ENCODE measurements at regions not wholly inside any gene's neighbourhood (a gene's known extent, or its start where the extent isn't known, plus 50 kb on each side); places are given as distances from the start of the nearest gene placed in this dataset.

DNA sequence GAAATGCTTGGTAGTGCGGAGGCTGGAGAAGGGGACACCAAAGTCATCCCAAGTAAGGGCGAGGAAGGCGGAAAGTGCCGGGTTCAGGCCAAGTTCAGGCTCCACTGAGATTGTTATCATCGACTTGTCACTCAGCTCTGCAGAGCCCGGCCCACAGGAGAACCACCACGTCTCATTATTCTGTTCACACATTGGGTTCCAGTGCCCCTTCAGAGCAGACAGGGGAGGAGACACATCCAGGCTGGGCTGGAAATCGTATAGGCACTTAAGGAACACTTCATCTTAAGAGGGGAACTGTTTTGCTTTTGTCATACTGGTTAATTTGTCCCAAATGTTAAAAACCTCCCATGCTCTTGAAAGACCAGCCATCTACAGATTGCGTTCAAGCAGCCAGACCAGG is 118.3 kb upstream of the ADAMTS18 start:
- Histone ChIP-seq H3K4me3 (ENCODE audit: low read depth, low read length) (no peak overlapping the region), H3K27me3 (ENCODE audit: control insufficient read depth, insufficient read depth, low read length) (no peaks in the 10 kb centered on the region)

DNA sequence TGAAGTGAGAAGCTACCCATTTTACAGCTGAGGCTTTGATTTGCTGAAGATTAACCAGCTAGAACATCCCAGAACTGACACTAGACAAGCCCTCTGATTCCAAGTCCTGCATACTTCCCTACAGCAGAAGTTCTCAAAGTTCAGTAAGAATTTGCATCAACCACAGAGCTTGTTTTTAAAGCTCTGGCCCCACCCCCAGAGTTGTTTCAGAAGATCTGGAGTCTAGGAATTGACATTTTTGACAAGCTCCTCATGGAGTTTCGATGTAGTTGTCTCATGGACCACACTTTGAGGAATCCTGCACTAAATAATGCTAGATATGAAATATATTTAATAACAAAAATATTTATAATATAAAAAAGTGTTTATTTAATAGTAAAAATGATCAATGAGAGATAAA is 120.3 kb upstream of the ADAMTS18 start:
- no peak overlapping the region for H3K27ac ChIP-seq (ENCODE audit: low read depth, low read length)
- H3K9ac ChIP-seq (ENCODE audit: low read depth, low read length) = no peak overlapping the region
- no peak overlapping the region for H3K4me3 ChIP-seq (ENCODE audit: low read depth, low read length)
- no peaks in the 10 kb centered on the region for H3K9me3 ChIP-seq (ENCODE audit: control insufficient read depth, insufficient read depth, low read length)
- no peaks in the 10 kb centered on the region for H3K4me1 ChIP-seq (ENCODE audit: control insufficient read depth, insufficient read depth, low read length)
- H3K36me3 ChIP-seq (ENCODE audit: control insufficient read depth, insufficient read depth, low read length) = no peaks in the 10 kb centered on the region
- H3K27me3 ChIP-seq (ENCODE audit: control insufficient read depth, insufficient read depth, low read length) = no peaks in the 10 kb centered on the region

More for the DNA sequence above, 118.3 kb upstream of the ADAMTS18 start:
- Histone ChIP-seq H3K9ac (ENCODE audit: low read depth, low read length) (no peak overlapping the region), H3K27ac (ENCODE audit: low read depth, low read length) (no peak overlapping the region), H3K36me3 (ENCODE audit: control insufficient read depth, insufficient read depth, low read length) (no peaks in the 10 kb centered on the region), H3K9me3 (ENCODE audit: control insufficient read depth, insufficient read depth, low read length) (no peaks in the 10 kb centered on the region), H3K4me1 (ENCODE audit: control insufficient read depth, insufficient read depth, low read length) (no peaks in the 10 kb centered on the region)

DNA sequence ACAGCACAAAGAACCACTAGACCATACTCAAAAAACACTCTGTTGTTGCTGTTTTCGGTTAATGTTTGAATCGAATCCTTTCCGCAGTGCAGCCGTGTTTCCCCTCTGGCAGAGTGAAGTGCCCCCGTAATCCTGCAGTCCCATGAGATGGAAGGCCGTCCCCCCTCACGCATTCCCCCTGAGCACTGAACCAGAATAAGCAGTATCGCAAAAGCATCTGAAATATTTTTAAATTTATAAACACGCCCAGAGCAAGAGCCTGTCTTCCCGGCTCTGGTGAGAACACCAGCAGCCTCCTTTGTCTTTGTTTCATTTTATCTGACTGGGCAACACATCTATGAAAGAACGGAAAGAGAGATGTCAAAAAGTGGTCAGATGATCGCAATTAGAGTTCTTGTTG is 121.0 kb upstream of the ADAMTS18 start:
- Histone ChIP-seq H3K9ac (ENCODE audit: low read depth, low read length) (no peak overlapping the region), H3K36me3 (ENCODE audit: control insufficient read depth, insufficient read depth, low read length) (no peaks in the 10 kb centered on the region), H3K27ac (ENCODE audit: low read depth, low read length) (no peak overlapping the region), H3K4me1 (ENCODE audit: control insufficient read depth, insufficient read depth, low read length) (no peaks in the 10 kb centered on the region), H3K27me3 (ENCODE audit: control insufficient read depth, insufficient read depth, low read length) (no peaks in the 10 kb centered on the region), H3K9me3 (ENCODE audit: control insufficient read depth, insufficient read depth, low read length) (no peaks in the 10 kb centered on the region), H3K4me3 (ENCODE audit: low read depth, low read length) (no peak overlapping the region)

DNA sequence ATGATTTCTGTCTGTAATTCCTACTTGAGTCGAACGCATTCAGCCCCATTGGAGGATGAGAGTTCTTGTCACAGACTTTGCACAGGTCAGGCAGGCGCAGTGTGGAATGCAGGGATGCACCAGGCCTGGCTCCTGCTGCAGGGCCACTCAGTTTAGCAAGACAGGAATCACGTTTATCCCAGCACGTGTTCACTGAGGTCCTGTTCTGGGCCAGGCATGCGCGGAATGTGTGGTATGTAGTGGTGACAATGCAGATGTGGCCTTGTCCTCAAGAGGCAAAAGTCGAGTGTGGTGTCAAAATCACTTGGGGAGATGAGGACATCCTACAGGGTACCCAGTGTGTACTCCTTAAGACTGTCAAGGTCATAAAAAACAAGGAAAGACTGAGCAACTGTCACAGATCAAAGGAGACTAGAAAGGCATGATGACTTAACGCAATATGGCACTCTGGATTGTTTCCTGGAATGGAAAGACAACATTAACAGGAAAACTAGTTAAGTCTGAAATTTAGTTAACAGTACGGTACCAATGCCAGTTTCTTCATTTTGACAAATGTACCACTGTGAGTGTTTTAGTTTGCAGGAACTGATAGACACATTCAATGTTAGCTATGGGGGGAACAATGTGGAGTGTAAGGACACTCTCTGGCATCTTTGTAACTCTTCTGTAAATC is 121.5 kb upstream of the ADAMTS18 start:
- no peaks in the 10 kb centered on the region for H3K4me1 ChIP-seq (ENCODE audit: control insufficient read depth, insufficient read depth, low read length)
- no peaks in the 10 kb centered on the region for H3K36me3 ChIP-seq (ENCODE audit: control insufficient read depth, insufficient read depth, low read length)
- H3K9me3 ChIP-seq (ENCODE audit: control insufficient read depth, insufficient read depth, low read length) = no peaks in the 10 kb centered on the region
- no peak overlapping the region for H3K27ac ChIP-seq (ENCODE audit: low read depth, low read length)
- H3K9ac ChIP-seq (ENCODE audit: low read depth, low read length) = no peak overlapping the region
- H3K27me3 ChIP-seq (ENCODE audit: control insufficient read depth, insufficient read depth, low read length) = no peaks in the 10 kb centered on the region
- no peak overlapping the region for H3K4me3 ChIP-seq (ENCODE audit: low read depth, low read length)

DNA sequence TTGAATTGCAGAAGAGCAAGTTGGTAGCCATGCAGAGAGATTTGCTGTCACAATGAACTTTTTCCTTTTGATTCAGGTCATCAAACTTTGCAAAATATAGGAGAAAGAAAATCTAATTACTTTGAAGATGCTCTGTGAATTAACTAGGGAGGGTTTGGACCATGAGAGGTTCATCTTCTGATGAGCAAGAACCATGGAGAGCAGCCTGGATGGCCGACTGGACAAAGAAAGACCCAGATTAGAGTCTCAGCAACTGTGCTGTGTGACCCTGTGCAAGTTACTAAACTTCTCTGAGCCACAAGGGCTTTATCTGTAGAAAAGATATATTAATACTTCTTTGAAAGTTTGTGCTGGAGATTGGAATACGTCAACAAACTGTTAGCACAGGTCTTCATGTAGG is 122.6 kb upstream of the ADAMTS18 start:
- no peaks in the 10 kb centered on the region for H3K4me1 ChIP-seq (ENCODE audit: control insufficient read depth, insufficient read depth, low read length)
- no peak overlapping the region for H3K9ac ChIP-seq (ENCODE audit: low read depth, low read length)
- H3K27me3 ChIP-seq (ENCODE audit: control insufficient read depth, insufficient read depth, low read length) = no peaks in the 10 kb centered on the region
- H3K9me3 ChIP-seq (ENCODE audit: control insufficient read depth, insufficient read depth, low read length) = no peaks in the 10 kb centered on the region
- H3K36me3 ChIP-seq (ENCODE audit: control insufficient read depth, insufficient read depth, low read length) = no peaks in the 10 kb centered on the region
- H3K27ac ChIP-seq (ENCODE audit: low read depth, low read length) = no peak overlapping the region
- no peak overlapping the region for H3K4me3 ChIP-seq (ENCODE audit: low read depth, low read length)

DNA sequence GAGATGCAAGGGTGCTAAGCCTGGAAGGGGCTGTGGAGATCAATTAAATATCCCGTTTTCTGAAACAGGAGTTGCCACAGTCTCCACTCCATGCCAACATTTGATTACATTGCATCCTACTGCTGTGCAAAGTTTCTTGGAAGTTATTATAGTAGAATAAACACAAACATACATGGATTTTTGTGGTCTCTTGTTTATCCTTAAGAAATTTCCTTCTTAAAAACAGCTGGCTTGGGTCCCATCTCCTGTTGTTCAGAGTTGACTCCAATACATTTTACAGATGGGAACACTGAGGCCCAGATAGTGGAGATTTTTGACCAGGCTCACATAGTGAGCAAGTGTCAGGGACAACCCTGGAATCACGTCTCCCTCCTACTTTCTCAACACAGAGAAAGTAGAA is 124.0 kb upstream of the ADAMTS18 start:
- Histone ChIP-seq H3K36me3 (ENCODE audit: control insufficient read depth, insufficient read depth, low read length) (no peaks in the 10 kb centered on the region), H3K4me3 (ENCODE audit: low read depth, low read length) (no peak overlapping the region), H3K9ac (ENCODE audit: low read depth, low read length) (no peak overlapping the region), H3K4me1 (ENCODE audit: control insufficient read depth, insufficient read depth, low read length) (no peaks in the 10 kb centered on the region), H3K9me3 (ENCODE audit: control insufficient read depth, insufficient read depth, low read length) (no peaks in the 10 kb centered on the region), H3K27me3 (ENCODE audit: control insufficient read depth, insufficient read depth, low read length) (no peaks in the 10 kb centered on the region), H3K27ac (ENCODE audit: low read depth, low read length) (no peak overlapping the region)

DNA sequence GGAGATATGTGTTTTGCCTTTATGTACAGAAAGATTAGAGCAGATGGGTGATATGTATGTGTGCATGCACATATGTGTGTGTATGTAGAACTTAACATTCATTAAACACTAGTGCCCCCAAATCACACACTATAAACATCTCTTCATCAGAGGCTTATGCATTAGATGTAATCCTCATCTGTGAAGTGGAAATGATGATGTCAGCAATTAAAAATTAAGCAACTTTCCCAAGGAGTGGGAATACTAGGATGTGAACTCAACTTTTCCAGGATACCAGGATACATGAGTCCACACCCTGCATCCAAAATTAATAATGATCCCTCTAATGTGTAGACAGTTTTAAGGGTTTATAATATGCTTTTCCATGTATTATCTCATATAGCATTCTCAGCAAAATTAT is 127.7 kb upstream of the ADAMTS18 start:
- H3K9me3 ChIP-seq (ENCODE audit: control insufficient read depth, insufficient read depth, low read length) = no peaks in the 10 kb centered on the region
- no peaks in the 10 kb centered on the region for H3K27me3 ChIP-seq (ENCODE audit: control insufficient read depth, insufficient read depth, low read length)
- H3K4me1 ChIP-seq (ENCODE audit: control insufficient read depth, insufficient read depth, low read length) = no peaks in the 10 kb centered on the region
- H3K36me3 ChIP-seq (ENCODE audit: control insufficient read depth, insufficient read depth, low read length) = no peaks in the 10 kb centered on the region
- H3K4me3 ChIP-seq (ENCODE audit: low read depth, low read length) = no peak overlapping the region
- no peak overlapping the region for H3K27ac ChIP-seq (ENCODE audit: low read depth, low read length)
- no peak overlapping the region for H3K9ac ChIP-seq (ENCODE audit: low read depth, low read length)

DNA sequence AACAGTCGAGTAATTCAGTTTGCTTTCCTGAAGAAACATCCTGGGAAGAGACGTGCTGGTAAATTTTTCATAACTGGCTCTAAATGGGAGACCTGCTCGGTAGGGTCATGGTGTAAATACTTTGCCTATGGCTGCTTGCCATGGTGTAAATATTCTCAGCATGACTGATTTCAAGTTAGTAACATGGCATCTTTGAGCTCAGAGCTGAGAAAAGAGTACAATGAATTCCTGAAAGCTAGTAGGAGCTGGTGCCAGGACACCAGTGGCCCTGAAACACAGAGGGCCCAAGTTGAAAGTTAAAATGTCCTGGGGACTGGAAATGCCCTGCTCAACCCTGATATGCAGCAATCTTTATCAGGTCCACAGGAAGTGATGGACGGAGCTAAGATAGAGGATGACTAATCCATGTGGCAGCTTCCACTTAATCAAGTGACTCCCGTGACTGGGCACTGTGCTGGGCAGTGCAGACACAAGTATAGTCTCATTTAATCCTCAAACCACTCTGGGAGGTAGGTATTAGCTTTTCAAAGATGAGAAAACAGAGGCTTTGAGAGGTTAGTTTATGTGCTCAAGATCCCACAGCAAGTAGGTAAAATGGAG is 130.1 kb upstream of the ADAMTS18 start:
- Histone ChIP-seq H3K27me3 (ENCODE audit: control insufficient read depth, insufficient read depth, low read length) (no peaks in the 10 kb centered on the region), H3K4me1 (ENCODE audit: control insufficient read depth, insufficient read depth, low read length) (no peaks in the 10 kb centered on the region), H3K9ac (ENCODE audit: low read depth, low read length) (no peak overlapping the region), H3K27ac (ENCODE audit: low read depth, low read length) (no peak overlapping the region), H3K4me3 (ENCODE audit: low read depth, low read length) (no peak overlapping the region), H3K9me3 (ENCODE audit: control insufficient read depth, insufficient read depth, low read length) (no peaks in the 10 kb centered on the region), H3K36me3 (ENCODE audit: control insufficient read depth, insufficient read depth, low read length) (no peaks in the 10 kb centered on the region)

DNA sequence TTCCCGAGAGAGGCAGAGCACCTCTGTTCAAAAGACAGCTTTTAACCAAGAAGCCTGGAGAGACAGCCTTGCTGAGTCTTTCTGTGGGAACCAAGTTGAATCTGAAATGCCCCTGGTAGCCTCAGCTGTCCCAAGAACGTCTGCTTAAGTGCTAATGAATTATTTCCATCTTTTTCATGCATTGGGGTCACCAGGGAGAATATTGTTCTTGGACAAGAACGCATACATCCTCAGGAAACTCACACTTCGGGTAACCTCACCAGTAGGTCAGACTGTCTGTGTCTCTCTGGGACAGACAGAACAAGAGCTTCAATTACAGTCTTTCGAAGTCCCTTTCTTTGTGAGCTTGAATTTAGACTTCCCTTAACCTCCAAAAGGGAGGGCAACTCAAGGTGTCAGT is 134.6 kb upstream of the ADAMTS18 start:
- no peak overlapping the region for H3K9ac ChIP-seq (ENCODE audit: low read depth, low read length)
- no peak overlapping the region for H3K27ac ChIP-seq (ENCODE audit: low read depth, low read length)
- no peaks in the 10 kb centered on the region for H3K9me3 ChIP-seq (ENCODE audit: control insufficient read depth, insufficient read depth, low read length)
- H3K4me3 ChIP-seq (ENCODE audit: low read depth, low read length) = no peak overlapping the region
- H3K36me3 ChIP-seq (ENCODE audit: control insufficient read depth, insufficient read depth, low read length) = no peaks in the 10 kb centered on the region
- no peaks in the 10 kb centered on the region for H3K27me3 ChIP-seq (ENCODE audit: control insufficient read depth, insufficient read depth, low read length)
- no peaks in the 10 kb centered on the region for H3K4me1 ChIP-seq (ENCODE audit: control insufficient read depth, insufficient read depth, low read length)

DNA sequence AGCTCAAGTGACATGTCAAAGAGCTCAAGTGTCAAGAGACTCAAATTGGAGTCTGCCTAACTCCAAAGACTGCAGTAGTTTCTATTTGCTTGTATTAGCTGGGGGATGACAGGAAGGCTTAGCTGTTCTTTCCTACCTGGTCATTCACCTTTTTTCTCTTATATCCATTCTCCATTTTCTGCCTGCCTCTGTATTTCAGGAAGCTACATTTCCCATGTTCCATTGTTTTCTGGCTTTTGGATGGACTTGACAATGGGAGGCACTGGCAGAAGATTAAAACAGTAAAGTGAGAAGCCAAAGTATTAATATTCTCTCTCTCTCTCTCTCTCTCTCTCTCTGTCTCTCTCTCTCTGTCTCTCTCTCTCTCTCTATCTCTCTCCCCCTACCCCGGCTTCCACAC is 135.7 kb upstream of the ADAMTS18 start:
- Histone ChIP-seq H3K4me1 (ENCODE audit: control insufficient read depth, insufficient read depth, low read length) (no peaks in the 10 kb centered on the region), H3K27ac (ENCODE audit: low read depth, low read length) (no peak overlapping the region), H3K9ac (ENCODE audit: low read depth, low read length) (no peak overlapping the region), H3K9me3 (ENCODE audit: control insufficient read depth, insufficient read depth, low read length) (no peaks in the 10 kb centered on the region), H3K27me3 (ENCODE audit: control insufficient read depth, insufficient read depth, low read length) (no peaks in the 10 kb centered on the region), H3K36me3 (ENCODE audit: control insufficient read depth, insufficient read depth, low read length) (no peaks in the 10 kb centered on the region), H3K4me3 (ENCODE audit: low read depth, low read length) (no peak overlapping the region)

DNA sequence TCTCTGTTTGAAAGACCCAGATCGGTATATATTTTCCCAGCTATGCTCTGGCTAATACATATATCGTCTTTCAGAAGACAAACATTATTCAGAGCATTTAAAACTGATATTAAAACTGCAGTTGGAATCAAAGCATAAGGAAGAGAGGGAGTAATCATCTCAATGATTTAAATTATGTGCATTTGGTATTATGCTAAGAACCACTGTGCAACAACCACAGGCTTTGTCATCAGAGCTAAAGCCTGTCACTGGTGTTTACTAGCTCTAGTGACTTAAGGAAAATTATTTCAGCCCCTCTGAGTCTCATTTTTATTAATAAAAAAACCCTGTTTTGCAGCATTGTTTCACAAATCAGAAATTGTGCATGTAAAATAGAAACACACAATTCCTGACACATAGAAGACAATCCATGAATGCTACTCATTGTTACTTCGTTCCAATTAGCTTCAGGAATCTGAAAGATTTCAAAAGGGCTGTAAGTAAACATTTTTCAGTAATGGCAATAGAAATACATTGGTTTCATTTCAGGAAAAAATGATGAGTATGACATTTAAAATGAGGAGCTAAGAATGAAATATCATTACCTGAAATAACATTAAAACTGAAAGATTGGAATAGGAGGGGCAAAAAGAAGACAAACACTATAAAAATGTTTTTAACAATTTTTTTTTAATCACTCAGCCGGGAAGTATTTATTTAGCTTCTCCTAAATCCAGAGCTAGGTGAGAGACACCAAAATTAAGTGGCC is 136.5 kb upstream of the ADAMTS18 start:
- H3K9ac ChIP-seq (ENCODE audit: low read depth, low read length) = no peak overlapping the region
- no peaks in the 10 kb centered on the region for H3K36me3 ChIP-seq (ENCODE audit: control insufficient read depth, insufficient read depth, low read length)
- H3K4me1 ChIP-seq (ENCODE audit: control insufficient read depth, insufficient read depth, low read length) = no peaks in the 10 kb centered on the region
- H3K4me3 ChIP-seq (ENCODE audit: low read depth, low read length) = no peak overlapping the region
- H3K27ac ChIP-seq (ENCODE audit: low read depth, low read length) = no peak overlapping the region
- no peaks in the 10 kb centered on the region for H3K27me3 ChIP-seq (ENCODE audit: control insufficient read depth, insufficient read depth, low read length)
- no peaks in the 10 kb centered on the region for H3K9me3 ChIP-seq (ENCODE audit: control insufficient read depth, insufficient read depth, low read length)
